GM12878 (cell line): ENCODE measurements at regions not wholly inside any gene's neighbourhood (a gene's known extent, or its start where the extent isn't known, plus 50 kb on each side); places are given as distances from the start of the nearest gene placed in this dataset.

Experiments used
- ATAC-seq: fragments of 200-7000 bp; cut with Tn5 transposase; 3 replicates; pipeline ENCODE4 v1.9.1; 2020; ENCODE audit warnings: mild to moderate bottlenecking, moderate library complexity
- BruUV-seq: library from RNA; stranded (reverse); fragments of 400-500 nt; replicated peaks from 2 replicates; lab custom pipeline; 2021; lab: Mats Ljungman, UMichigan
- CTCF ChIA-PET: fragments of 300-600 bp; sonication (Branson Sonifier 250); formaldehyde crosslinking; extraction: SDS; loops from one replicate; lab custom pipeline; 2021; ENCODE audit warnings: inconsistent platforms; lab: Yijun Ruan, JAX
- POLR2A ChIA-PET: fragments of 350-600 bp; formaldehyde crosslinking; extraction: SDS; loops from one replicate; lab custom pipeline; 2021; ENCODE audit warnings: inconsistent platforms; lab: Charles Lee
- RAD21 ChIA-PET: fragments of 300-600 bp; sonication (Branson Sonifier 250); formaldehyde crosslinking; loops from one replicate; lab custom pipeline; 2023; ENCODE audit warnings: antibody characterized with exemption; ENCODE audit not compliant: unreplicated experiment; lab: Charles Lee
- SMC1A ChIA-PET: fragments of 300-600 bp; sonication (Branson Sonifier 250); formaldehyde crosslinking; loops from one replicate; lab custom pipeline; 2023; ENCODE audit not compliant: unreplicated experiment, uncharacterized antibody; lab: Charles Lee
- DNase-seq: peaks from one replicate; pipeline ENCODE4 v3.0.0-alpha.2; 2011; ENCODE audit warnings: low read depth, low spot score
- FAIRE-seq: peaks from 3 replicates; lab custom pipeline; 2011; peaks lifted over from hg19 to GRCh38; lab: Jason Lieb, UNC
- H2AFZ ChIP-seq: 2 replicates; pipeline ENCODE4 v1.6.0; 2011; ENCODE audit warnings: low read depth, low read length, control low read depth; ENCODE audit not compliant: control insufficient read depth
- H3K27ac ChIP-seq: 2 replicates; pipeline ENCODE4 v1.5.1; 2011; ENCODE audit warnings: control low read depth; ENCODE audit not compliant: control insufficient read depth, insufficient read depth
- H3K27me3 ChIP-seq, 2 experiments: replicated peaks in 1 of 2; 2 replicates each; pipeline versions ENCODE4 v1.6.0 to v1.6.1; 2011; ENCODE audit warnings: low read length in 1 of 2; ENCODE audit not compliant: control insufficient read depth in 2 of 2, insufficient read depth in 2 of 2
- H3K36me3 ChIP-seq, 2 experiments: 2 replicates each; pipeline ENCODE4 v1.5.1; 2011; ENCODE audit warnings: low read length in 1 of 2; ENCODE audit not compliant: control insufficient read depth in 2 of 2, insufficient read depth in 2 of 2
- H3K4me1 ChIP-seq: 2 replicates; pipeline ENCODE4 v1.6.1; 2011; ENCODE audit warnings: mild to moderate bottlenecking, low read length, moderate library complexity, mixed read lengths; ENCODE audit not compliant: control insufficient read depth, insufficient read depth
- H3K4me2 ChIP-seq: 2 replicates; pipeline ENCODE4 v1.6.0; 2011; ENCODE audit warnings: control low read depth; ENCODE audit not compliant: control insufficient read depth, insufficient read depth
- H3K4me3 ChIP-seq: fragments of 200-600 bp; sonication (generic); 2 replicates; pipeline ENCODE4 v1.5.1; 2016
- H3K79me2 ChIP-seq: 2 replicates; pipeline ENCODE4 v1.6.0; 2011; ENCODE audit warnings: low read length; ENCODE audit not compliant: control insufficient read depth, insufficient read depth
- H3K9ac ChIP-seq: 2 replicates; pipeline ENCODE4 v1.8.0; 2011; ENCODE audit warnings: low read length, control low read depth, mixed read lengths; ENCODE audit not compliant: control insufficient read depth, insufficient read depth
- H3K9me3 ChIP-seq: replicated peaks from 3 replicates; pipeline ENCODE4 v1.5.1; 2011; ENCODE audit warnings: mild to moderate bottlenecking, low read length; ENCODE audit not compliant: control insufficient read depth, insufficient read depth
- H4K20me1 ChIP-seq: 2 replicates; pipeline ENCODE4 v1.6.0; 2011; ENCODE audit not compliant: control insufficient read depth, insufficient read depth
- GABPA ChIP-seq: IDR thresholded peaks from 2 replicates; pipeline ENCODE4 v1.6.1; 2014; ENCODE audit warnings: antibody characterized with exemption, low read depth, mild to moderate bottlenecking, inconsistent platforms
- JUND ChIP-seq: IDR thresholded peaks from 2 replicates; pipeline ENCODE4 v1.6.1; 2012; ENCODE audit warnings: low read depth, mild to moderate bottlenecking, low read length, improper control_type of control experiment, moderate library complexity
- RAD21 ChIP-seq: IDR thresholded peaks from 2 replicates; pipeline ENCODE4 v1.6.1; 2011; ENCODE audit warnings: mild to moderate bottlenecking, low read depth, low read length, moderate library complexity; ENCODE audit not compliant: insufficient read depth
- SMC3 ChIP-seq: IDR thresholded peaks from 2 replicates; pipeline ENCODE4 v1.6.1; 2011; ENCODE audit warnings: low read length, improper control_type of control experiment, borderline replicate concordance
- SPI1 ChIP-seq: IDR thresholded peaks from 2 replicates; pipeline ENCODE4 v1.6.1; 2011; ENCODE audit warnings: low read depth, mild to moderate bottlenecking, low read length, moderate library complexity, borderline replicate concordance; ENCODE audit not compliant: insufficient read depth
- SREBF1 ChIP-seq: IDR thresholded peaks from 2 replicates; pipeline ENCODE4 v1.6.1; 2012; ENCODE audit warnings: mild to moderate bottlenecking, low read length
- STAT3 ChIP-seq: IDR thresholded peaks from 2 replicates; pipeline ENCODE4 v1.6.1; 2011; ENCODE audit warnings: low read depth, low read length, improper control_type of control experiment
- YY1 ChIP-seq: IDR thresholded peaks from 2 replicates; pipeline ENCODE4 v1.6.1; 2011; ENCODE audit warnings: low read depth, mild to moderate bottlenecking, low read length
- WGBS: methylation state at CpG from one replicate; pipeline ENCODE4 v1.1.6; 2016; ENCODE audit warnings: low lambda C conversion rate; ENCODE audit not compliant: insufficient replicate concordance, insufficient coverage; ENCODE audit errors: missing lambda C conversion rate; 5-methylcytosine and 5-hydroxymethylcytosine counted together
- in situ Hi-C: fragments of 300-500 bp; cut with MboI; formaldehyde crosslinking; loops from 9 replicates; pipeline ENCODE4 v1.14.3; 2018; ENCODE audit warnings: mixed read lengths
- intact Hi-C: fragments of 100-400 bp; cut with micrococcal nuclease; formaldehyde crosslinking; loops from one replicate; pipeline ENCODE4 v1.14.2; 2022; ENCODE audit not compliant: unreplicated experiment
- TF ChIP-seq, protein P1 (sequence below): fragments of 150-350 bp; IDR thresholded peaks from 2 replicates; pipeline ENCODE4 v1.6.1; 2014; ENCODE audit warnings: mild to moderate bottlenecking, low read depth, low read length

DNA sequence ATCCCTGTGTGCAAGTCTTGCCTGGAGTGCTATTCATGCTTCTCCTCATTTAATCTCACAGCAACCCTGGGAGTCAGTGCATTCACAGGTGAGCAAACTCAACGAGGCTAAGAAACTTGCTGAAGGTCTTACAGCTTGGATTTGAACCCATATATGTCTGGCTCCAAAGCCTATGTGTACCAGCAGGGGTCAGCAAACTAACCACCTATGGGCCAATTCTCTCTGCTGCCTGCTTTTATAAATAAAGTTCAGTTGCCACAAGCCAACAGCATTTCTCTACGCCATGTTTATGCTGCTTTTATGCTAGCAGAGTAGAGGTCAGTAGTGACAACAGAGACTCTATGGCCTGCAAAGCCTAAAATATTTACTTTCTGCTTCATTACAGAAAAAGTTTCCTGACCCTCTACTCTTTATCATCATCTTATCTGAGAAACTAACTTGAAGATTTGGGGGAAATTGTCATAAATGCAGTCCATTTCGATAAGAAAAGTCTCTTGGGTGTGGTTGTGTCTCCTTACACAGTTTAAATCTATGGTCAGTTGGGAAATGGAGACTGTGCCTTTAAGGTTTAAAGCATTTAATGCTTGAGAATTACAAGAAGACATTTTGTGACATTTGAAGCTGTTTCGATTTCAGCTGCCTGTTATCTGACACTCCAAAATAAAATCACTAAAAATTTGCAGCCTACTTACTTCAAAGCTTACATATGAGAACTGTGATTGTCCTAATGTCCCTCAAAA is 137.7 kb downstream of the PRELID2 start (continued):
- peak; percentile 55; the same call in 1 of the 2 replicates for TF ChIP-seq SMC3
- no peak for TF ChIP-seq STAT3
- TF ChIP-seq, protein P1, sequence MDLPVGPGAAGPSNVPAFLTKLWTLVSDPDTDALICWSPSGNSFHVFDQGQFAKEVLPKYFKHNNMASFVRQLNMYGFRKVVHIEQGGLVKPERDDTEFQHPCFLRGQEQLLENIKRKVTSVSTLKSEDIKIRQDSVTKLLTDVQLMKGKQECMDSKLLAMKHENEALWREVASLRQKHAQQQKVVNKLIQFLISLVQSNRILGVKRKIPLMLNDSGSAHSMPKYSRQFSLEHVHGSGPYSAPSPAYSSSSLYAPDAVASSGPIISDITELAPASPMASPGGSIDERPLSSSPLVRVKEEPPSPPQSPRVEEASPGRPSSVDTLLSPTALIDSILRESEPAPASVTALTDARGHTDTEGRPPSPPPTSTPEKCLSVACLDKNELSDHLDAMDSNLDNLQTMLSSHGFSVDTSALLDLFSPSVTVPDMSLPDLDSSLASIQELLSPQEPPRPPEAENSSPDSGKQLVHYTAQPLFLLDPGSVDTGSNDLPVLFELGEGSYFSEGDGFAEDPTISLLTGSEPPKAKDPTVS, result no peak
- TF ChIP-seq SREBF1, result no peak
- TF ChIP-seq RAD21, result peak; percentile 51
- peak; percentile 65 for TF ChIP-seq YY1

DNA sequence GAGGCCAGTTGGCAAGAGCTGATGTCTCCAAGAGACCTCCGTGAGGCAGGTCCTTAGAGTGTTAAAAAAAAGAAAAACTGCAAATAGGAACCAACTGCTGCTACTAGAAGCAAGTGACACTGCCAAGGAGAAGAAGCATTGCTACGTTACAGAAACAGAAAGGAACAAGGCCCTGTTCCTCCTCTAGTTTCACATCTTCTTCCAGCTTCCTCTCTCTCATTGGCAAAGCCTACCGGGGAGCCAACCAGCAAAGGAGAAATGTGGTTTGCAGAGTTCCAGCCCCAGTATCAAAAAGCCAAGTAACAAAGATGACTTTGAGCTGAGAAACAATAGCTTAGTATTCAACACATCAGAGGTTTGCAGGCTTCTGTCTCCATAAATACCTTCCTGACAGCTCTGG is 145.9 kb downstream of the PRELID2 start:
- Histone ChIP-seq H3K4me3 (no peak overlapping the region), H3K36me3 (no peaks in the 10 kb centered on the region), H3K4me2 (peak overlapping the region; percentile 41; the same call in 1 of the 2 replicates), H3K79me2 (no peaks in the 10 kb centered on the region), H4K20me1 (no peaks in the 10 kb centered on the region), H3K9me3 (no peaks in the 10 kb centered on the region), H2AFZ (no peak overlapping the region), H3K27ac (no peak overlapping the region), H3K9ac (no peak overlapping the region), H3K4me1 (no peaks in the 10 kb centered on the region), H3K27me3 (no peaks in the 10 kb centered on the region)
- ChIA-PET SMC1A (interaction anchor here (1.3 kb wide), 1 partner anchor 9 kb away, joined by 3 read pairs; no protein-coding TSS in a partner anchor), POLR2A (no interaction called here), CTCF (interaction anchor here (1.5 to 1.6 kb wide), 2 partner anchors 9 to 137 kb away, joined by 5 read pairs; no protein-coding TSS in a partner anchor), RAD21 (no interaction called here)
- ATAC-seq (peak; percentile 60), FAIRE-seq (no peak), DNase-seq (peak; percentile 36)
- in situ Hi-C loops (loop anchor here (10.0 kb wide), 2 partner anchors 436 to 736 kb away; no protein-coding TSS in a partner anchor), intact Hi-C loops (no loop called here)
- TF ChIP-seq SPI1, result peak; percentile 68
- TF ChIP-seq JUND, result no peak
- TF ChIP-seq GABPA, result no peak
- no peak for TF ChIP-seq SREBF1
- BruUV-seq, result no TSS peak
- 6% methylated on average over 3 of the region's 3 CpGs for WGBS
